Hematopoietic multipotent progenitor cell treated with erythropoietin and hydrocortisone succinate and interleukin-3 and kit ligand, for 6 days (in vitro differentiated cells): ENCODE measurements at regions not wholly inside any gene's neighbourhood (a gene's known extent, or its start where the extent isn't known, plus 50 kb on each side); places are given as distances from the start of the nearest gene placed in this dataset.

Experiments used
- DNase-seq: peaks from one replicate; pipeline ENCODE4 v3.0.0-alpha.2; 2015

DNA sequence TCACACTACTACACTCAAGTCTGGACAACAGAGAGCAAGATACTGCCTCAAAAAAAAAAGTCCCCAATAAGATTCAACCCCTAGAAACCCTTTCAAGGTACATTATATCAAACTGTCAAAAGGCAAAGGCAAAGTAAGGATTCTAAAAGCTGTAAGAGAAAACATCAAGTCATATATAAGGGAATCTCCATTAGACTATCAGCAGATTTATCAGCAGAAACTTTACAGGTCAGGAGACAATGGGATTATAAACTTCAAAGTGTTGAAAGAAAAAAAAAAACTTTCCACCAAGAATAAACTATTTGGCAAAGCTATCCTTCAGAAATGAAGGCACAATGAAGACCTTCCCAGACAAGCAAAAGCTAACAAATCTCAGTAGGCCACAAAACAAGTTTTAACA, 63.5 kb upstream of the DMRT1 start:
- DNase-seq, result no peak

DNA sequence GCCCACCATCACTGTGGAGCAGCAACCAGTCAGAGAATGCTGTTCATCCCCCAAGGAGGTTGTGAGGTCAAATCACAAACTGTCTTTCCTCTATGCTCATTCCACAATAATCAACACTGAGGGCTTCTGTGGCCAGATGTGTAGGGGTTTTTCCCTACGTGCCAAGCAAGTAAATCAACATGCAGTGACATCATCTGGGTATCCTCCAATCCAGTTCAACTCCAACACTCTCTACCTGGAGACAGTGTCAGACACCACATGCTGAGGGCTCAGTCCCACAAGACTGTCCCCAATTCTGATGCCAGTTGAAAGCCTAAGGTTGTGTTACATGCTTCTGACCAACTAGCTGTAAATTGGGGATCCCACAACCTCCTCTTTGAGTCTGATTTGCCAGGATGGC, 57.3 kb upstream of the DMRT1 start:
- DNase-seq, result no peak

DNA sequence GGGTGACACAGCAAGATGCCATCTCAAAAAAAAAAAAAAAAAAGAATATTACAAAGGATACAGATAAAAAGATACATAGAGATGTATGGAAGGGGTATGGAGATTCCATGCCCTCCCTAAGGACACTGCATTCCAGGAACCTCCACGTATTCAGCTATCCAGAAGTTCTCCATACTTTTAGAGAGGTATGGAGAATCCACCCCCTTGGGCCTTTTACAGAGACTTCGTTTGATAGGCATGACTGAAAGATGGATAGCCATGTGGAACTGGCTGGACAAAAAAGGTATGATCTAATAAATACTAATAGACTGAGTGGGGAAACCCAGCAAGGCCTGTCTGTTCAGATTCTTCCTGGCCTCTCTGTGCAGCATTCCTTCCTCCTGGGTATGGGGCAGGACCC, 56.6 kb upstream of the DMRT1 start:
- no peak for DNase-seq

DNA sequence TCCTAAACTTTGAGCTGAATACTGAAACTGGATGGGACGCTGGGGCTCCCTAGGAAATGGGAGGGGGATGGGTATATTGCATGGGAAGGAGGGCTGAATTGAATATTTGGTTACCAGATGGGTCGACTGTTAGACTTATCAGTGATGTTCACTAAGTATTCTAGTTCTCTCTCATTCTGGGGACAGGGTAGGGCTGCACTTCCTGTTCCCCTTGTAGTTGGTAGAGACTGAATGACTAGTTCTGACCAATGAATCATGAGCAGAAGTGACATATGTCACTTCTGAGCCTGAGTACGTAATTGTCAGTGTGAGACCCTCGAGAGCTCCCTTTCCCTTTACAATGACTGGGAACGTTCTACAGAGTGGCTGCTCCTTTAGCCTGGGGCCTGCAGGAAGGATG, 55.5 kb upstream of the DMRT1 start:
- no peak for DNase-seq

DNA sequence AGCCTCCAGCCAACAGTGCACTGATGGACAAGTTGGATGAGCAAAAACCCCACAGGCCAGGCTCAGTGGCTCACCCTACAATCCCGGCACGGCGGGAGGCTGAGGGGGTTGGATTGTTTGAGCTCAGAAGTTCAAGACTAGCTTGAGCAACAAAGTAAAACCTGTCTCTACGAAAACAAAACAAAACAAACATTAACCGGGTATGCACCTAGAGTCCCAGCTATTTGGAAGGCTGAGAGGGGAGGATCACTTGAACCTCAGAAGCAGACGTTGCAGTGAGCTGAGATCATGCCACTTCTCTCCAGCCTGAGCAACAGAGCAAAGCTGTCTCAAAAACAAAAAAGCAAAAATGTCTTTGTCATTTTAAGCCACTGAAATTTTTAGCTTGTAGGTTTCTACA, 55.1 kb upstream of the DMRT1 start:
- DNase-seq, result no peak

DNA sequence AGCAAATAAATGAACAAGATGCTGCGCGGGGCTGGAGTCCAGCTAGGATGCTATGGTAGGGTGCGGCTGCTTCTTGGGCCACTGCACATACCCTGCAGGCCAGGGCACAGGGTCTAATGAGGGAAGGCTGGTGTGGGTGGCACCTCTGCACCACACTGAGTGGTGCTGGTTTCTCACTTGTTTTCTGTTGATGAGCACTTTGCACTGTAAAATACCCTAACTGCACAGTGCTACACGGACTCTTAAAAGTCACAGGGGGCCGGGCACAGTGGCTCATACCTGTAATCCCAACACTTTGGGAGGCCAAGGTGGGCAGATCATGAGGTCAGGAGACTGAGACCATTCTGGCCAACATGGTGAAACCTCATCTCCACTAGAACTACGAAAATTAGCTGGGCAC, 52.7 kb upstream of the DMRT1 start:
- DNase-seq, result no peak
